HCT116 (cell line): ENCODE measurements at regions not wholly inside any gene's neighbourhood (a gene's known extent, or its start where the extent isn't known, plus 50 kb on each side); places are given as distances from the start of the nearest gene placed in this dataset.

Source experiments
- CBX3 ChIP-seq: IDR thresholded peaks from 2 replicates; pipeline ENCODE4 v1.6.1; 2012; ENCODE audit warnings: low read depth
- EZH2 ChIP-seq: fragments of 200-600 bp; sonication (generic); IDR thresholded peaks from 2 replicates; pipeline ENCODE4 v1.6.1; 2017; ENCODE audit warnings: antibody characterized with exemption, mixed run types
- FOSL1 ChIP-seq: IDR thresholded peaks from 2 replicates; pipeline ENCODE4 v1.6.1; 2012; ENCODE audit warnings: low read depth
- POLR2A ChIP-seq: IDR thresholded peaks from 2 replicates; pipeline ENCODE4 v1.7.0; 2011; ENCODE audit warnings: borderline replicate concordance; ENCODE audit not compliant: insufficient read depth, insufficient read length; ENCODE audit errors: extremely low read depth
- POLR2AphosphoS5 ChIP-seq: IDR thresholded peaks from 2 replicates; pipeline ENCODE4 v1.6.1; 2011; ENCODE audit warnings: mild to moderate bottlenecking, low read depth, low read length, moderate library complexity
- RAD21 ChIP-seq: IDR thresholded peaks from 2 replicates; pipeline ENCODE4 v1.6.1; 2012; ENCODE audit warnings: low read depth, mild to moderate bottlenecking
- SIN3A ChIP-seq: IDR thresholded peaks from 2 replicates; pipeline ENCODE4 v1.6.1; 2012; ENCODE audit warnings: low read depth
- YY1 ChIP-seq: IDR thresholded peaks from 2 replicates; pipeline ENCODE4 v1.6.1; 2011; ENCODE audit warnings: low read length, low read depth, moderate library complexity, mild to moderate bottlenecking; ENCODE audit not compliant: insufficient replicate concordance; ENCODE audit errors: extremely low read depth
- ZNF274 ChIP-seq: fragments of 200-500 bp; sonication (Bioruptor generic); IDR thresholded peaks from 2 replicates; pipeline ENCODE4 v1.6.1; 2014; ENCODE audit warnings: mild to moderate bottlenecking, low read depth, low read length, inconsistent platforms
- TF ChIP-seq, protein P1 (sequence below), 3 experiments: fragments of 200-600 bp in 1 of 3; sonication (generic) in 1 of 3; IDR thresholded peaks in 2 of 3; conservative IDR thresholded peaks in 1 of 3; 2 replicates each; pipeline ENCODE4 v1.5.1; 2012 to 2017; ENCODE audit warnings: low read depth in 2 of 3, low read length in 2 of 3, antibody characterized with exemption in 1 of 3, borderline replicate concordance in 1 of 3, control low read depth in 1 of 3, mild to moderate bottlenecking in 1 of 3, mixed read lengths in 1 of 3, mixed run types in 1 of 3, moderate library complexity in 1 of 3; ENCODE audit not compliant: insufficient read depth in 1 of 3
- TF ChIP-seq, protein P2 (sequence below): IDR thresholded peaks from 2 replicates; pipeline ENCODE4 v1.6.1; 2012

GRCh38 chr2:16537347-16537746, 128.3 kb downstream of the CYRIA start:
- TF ChIP-seq, protein P1, sequence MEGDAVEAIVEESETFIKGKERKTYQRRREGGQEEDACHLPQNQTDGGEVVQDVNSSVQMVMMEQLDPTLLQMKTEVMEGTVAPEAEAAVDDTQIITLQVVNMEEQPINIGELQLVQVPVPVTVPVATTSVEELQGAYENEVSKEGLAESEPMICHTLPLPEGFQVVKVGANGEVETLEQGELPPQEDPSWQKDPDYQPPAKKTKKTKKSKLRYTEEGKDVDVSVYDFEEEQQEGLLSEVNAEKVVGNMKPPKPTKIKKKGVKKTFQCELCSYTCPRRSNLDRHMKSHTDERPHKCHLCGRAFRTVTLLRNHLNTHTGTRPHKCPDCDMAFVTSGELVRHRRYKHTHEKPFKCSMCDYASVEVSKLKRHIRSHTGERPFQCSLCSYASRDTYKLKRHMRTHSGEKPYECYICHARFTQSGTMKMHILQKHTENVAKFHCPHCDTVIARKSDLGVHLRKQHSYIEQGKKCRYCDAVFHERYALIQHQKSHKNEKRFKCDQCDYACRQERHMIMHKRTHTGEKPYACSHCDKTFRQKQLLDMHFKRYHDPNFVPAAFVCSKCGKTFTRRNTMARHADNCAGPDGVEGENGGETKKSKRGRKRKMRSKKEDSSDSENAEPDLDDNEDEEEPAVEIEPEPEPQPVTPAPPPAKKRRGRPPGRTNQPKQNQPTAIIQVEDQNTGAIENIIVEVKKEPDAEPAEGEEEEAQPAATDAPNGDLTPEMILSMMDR (IDR thresholded peaks at IDR 0.05 in 2 of 3, conservative IDR thresholded peaks at IDR 0.05 in 1 of 3; ENCODE audit: borderline replicate concordance in 1 of 3, insufficient read depth in 1 of 3, low read depth in 2 of 3, low read length in 2 of 3): no peak
- TF ChIP-seq ZNF274: no peak
- no peak for TF ChIP-seq POLR2A
- TF ChIP-seq FOSL1: 0 out of 2 replicates have a peak, but pooled peaks have one; percentile 8
- TF ChIP-seq, protein P2, sequence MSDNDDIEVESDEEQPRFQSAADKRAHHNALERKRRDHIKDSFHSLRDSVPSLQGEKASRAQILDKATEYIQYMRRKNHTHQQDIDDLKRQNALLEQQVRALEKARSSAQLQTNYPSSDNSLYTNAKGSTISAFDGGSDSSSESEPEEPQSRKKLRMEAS: no peak
- no peak for TF ChIP-seq RAD21
- TF ChIP-seq CBX3: no peak
- TF ChIP-seq POLR2AphosphoS5: no peak
- no peak for TF ChIP-seq SIN3A
- TF ChIP-seq EZH2: no peak
- TF ChIP-seq YY1: no peak
